Progenitor cell of endocrine pancreas (in vitro differentiated cells): ENCODE measurements at regions not wholly inside any gene's neighbourhood (a gene's known extent, or its start where the extent isn't known, plus 50 kb on each side); places are given as distances from the start of the nearest gene placed in this dataset.
A peak's percentile ranks its signal among the peaks of the same experiment; 100 is the strongest.
"Not testable (repeated sequence)": the region's sequence is repeated elsewhere in the genome, so short reads cannot be mapped to it uniquely, and the experiment has no call there.

Experiments
- DNase-seq: peaks from one replicate; pipeline ENCODE4 v3.0.0; 2021; ENCODE audit warnings: low spot score; ENCODE audit not compliant: unreplicated experiment
- H3K27ac Mint-ChIP-seq: 2 replicates; pipeline ENCODE4 v1.8.0; 2021; ENCODE audit warnings: mild to moderate bottlenecking, moderate library complexity, mixed read lengths
- H3K27me3 Mint-ChIP-seq: 2 replicates; pipeline ENCODE4 v1.8.0; 2021; ENCODE audit warnings: mixed read lengths
- H3K36me3 Mint-ChIP-seq: 2 replicates; pipeline ENCODE4 v1.8.0; 2022; ENCODE audit warnings: mixed read lengths; ENCODE audit not compliant: insufficient read depth
- H3K4me1 Mint-ChIP-seq: 2 replicates; pipeline ENCODE4 v1.8.0; 2021; ENCODE audit warnings: low read depth, mixed read lengths
- H3K4me3 Mint-ChIP-seq: 2 replicates; pipeline ENCODE4 v1.8.0; 2021; ENCODE audit warnings: low read depth, mild to moderate bottlenecking, moderate library complexity, mixed read lengths
- H3K9me3 Mint-ChIP-seq: 2 replicates; pipeline ENCODE4 v1.8.0; 2021; ENCODE audit warnings: low read depth, mixed read lengths
- TF ChIP-seq, protein P1 (sequence below): fragments of 200-600 bp; sonication (generic); IDR thresholded peaks from one replicate; pipeline ENCODE4 v1.5.0; 2021; ENCODE audit warnings: antibody characterized with exemption, mild to moderate bottlenecking; ENCODE audit not compliant: unreplicated experiment

DNA sequence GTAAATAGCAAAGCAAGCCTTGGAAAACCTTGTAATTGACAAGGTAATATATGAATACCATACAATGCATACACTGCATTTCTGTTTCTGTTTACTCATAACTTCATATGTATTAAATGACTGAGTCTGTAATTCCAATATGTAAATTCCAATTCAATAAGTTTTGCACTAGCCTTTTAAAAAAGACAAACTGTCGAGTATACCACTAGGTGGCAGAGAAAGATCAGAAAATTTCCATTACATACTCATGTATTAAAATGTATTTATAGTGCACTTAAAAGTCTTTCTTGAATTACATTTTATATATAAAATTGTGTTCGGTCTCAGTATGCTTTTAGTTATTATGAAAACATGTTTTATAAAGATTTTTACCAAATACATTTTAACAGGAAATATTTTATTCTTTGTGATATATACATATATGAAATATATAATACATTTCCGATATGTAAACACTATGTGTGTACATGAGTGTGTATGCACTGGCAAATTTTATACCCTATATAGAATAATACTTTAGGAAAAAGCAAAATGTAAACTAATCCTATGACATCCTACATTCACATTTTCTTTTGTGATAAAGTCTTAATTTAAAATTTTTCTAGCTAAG, 216.8 kb downstream of the VGLL3 start:
- no peaks in the 10 kb centered on the region for H3K9me3 Mint-ChIP-seq
- H3K36me3 Mint-ChIP-seq, result no peaks in the 10 kb centered on the region
- TF ChIP-seq, protein P1, sequence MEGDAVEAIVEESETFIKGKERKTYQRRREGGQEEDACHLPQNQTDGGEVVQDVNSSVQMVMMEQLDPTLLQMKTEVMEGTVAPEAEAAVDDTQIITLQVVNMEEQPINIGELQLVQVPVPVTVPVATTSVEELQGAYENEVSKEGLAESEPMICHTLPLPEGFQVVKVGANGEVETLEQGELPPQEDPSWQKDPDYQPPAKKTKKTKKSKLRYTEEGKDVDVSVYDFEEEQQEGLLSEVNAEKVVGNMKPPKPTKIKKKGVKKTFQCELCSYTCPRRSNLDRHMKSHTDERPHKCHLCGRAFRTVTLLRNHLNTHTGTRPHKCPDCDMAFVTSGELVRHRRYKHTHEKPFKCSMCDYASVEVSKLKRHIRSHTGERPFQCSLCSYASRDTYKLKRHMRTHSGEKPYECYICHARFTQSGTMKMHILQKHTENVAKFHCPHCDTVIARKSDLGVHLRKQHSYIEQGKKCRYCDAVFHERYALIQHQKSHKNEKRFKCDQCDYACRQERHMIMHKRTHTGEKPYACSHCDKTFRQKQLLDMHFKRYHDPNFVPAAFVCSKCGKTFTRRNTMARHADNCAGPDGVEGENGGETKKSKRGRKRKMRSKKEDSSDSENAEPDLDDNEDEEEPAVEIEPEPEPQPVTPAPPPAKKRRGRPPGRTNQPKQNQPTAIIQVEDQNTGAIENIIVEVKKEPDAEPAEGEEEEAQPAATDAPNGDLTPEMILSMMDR, result peak; percentile 79
- H3K27ac Mint-ChIP-seq, result no peak overlapping the region
- no peaks in the 10 kb centered on the region for H3K27me3 Mint-ChIP-seq
- H3K4me1 Mint-ChIP-seq, result no peaks in the 10 kb centered on the region
- no peak overlapping the region for H3K4me3 Mint-ChIP-seq
- DNase-seq, result no peak

DNA sequence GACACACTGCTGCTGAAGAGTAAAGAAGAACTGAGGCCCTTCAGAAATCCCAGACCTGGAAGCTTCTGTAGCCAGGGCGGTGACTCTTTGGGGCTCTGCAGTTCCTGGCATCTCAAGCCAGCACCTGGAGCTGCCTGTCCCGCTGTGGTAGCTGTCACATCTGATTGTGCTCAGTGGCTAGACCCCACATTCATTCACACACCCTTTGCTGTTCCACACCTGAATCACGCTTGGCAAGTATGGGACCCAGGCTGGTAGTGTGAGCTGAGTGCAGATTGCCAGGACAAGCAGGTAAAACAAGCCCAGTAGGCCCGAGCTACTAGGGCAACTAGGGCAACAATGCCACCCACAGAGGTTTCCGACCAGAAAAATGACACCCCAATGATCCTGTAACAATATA, 218.2 kb downstream of the VGLL3 start:
- Mint-ChIP-seq H3K4me1 (no peaks in the 10 kb centered on the region), H3K27me3 (no peaks in the 10 kb centered on the region), H3K9me3 (no peaks in the 10 kb centered on the region), H3K36me3 (no peaks in the 10 kb centered on the region), H3K27ac (no peak overlapping the region), H3K4me3 (no peak overlapping the region)
- no peak for DNase-seq
- TF ChIP-seq, protein P1, result no peak

DNA sequence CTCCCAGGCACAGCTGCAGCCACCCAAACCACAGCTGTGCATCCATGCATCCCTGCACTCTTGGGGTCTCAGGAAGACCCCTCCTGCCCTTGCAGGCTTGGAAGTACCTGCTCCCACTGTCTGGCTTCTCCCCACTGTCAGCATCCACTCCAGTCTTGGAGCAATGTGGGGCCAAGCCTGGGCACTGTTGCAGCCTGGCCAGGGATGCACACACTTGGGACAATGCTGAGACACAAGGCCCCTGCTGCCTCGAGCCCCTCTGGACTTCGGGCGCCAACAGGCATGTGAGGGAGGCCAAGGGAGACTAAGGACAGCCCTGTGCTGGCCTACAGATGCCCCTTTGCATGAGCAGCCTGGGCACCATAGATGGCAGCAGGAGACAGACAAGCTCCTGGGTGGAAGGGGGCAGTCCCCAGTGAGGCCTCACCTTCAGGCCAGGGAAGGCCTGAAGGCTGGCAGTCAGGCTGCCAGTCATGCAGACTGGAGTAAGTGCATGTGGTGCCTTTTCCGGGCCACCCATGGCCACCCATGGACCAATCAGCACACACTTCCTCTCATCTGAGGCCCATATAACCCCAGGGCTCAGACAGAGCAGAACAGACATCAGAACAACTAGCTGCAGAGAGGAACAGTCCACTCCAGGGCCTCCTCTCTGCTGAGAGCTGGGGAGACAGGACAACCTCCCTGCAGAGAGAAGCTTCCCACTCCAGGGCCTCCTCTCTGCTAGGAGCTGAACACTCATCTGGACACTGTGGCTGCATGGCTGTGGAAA, 219.0 kb downstream of the VGLL3 start:
- no peaks in the 10 kb centered on the region for H3K4me1 Mint-ChIP-seq
- H3K9me3 Mint-ChIP-seq, result no peaks in the 10 kb centered on the region
- H3K27me3 Mint-ChIP-seq, result no peaks in the 10 kb centered on the region
- no peaks in the 10 kb centered on the region for H3K36me3 Mint-ChIP-seq
- no peak for DNase-seq
- no peak overlapping the region for H3K4me3 Mint-ChIP-seq
- TF ChIP-seq, protein P1, result no peak
- H3K27ac Mint-ChIP-seq, result no peak overlapping the region

DNA sequence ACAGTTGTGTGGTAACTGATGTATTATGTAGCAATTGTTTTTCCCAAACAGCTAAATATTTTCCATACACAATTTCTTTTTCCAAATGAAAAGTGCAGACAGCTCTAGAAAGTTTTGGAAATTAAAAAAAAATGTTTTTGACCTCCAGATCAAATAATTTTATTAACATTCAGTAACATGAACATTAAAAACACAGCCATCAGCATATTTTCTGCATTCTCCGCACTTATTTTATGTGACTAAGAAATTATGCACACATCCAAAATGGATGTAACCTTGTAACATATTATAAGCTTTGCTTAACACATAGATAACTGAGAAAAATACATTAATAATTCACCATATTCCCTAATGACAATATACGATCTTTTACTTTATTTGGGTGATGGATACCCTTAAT, 224.6 kb downstream of the VGLL3 start:
- Mint-ChIP-seq H3K4me1 (peaks cover 3% of the 10 kb centered on the region), H3K27ac (no peak overlapping the region)
- TF ChIP-seq, protein P1, result no peak

DNA sequence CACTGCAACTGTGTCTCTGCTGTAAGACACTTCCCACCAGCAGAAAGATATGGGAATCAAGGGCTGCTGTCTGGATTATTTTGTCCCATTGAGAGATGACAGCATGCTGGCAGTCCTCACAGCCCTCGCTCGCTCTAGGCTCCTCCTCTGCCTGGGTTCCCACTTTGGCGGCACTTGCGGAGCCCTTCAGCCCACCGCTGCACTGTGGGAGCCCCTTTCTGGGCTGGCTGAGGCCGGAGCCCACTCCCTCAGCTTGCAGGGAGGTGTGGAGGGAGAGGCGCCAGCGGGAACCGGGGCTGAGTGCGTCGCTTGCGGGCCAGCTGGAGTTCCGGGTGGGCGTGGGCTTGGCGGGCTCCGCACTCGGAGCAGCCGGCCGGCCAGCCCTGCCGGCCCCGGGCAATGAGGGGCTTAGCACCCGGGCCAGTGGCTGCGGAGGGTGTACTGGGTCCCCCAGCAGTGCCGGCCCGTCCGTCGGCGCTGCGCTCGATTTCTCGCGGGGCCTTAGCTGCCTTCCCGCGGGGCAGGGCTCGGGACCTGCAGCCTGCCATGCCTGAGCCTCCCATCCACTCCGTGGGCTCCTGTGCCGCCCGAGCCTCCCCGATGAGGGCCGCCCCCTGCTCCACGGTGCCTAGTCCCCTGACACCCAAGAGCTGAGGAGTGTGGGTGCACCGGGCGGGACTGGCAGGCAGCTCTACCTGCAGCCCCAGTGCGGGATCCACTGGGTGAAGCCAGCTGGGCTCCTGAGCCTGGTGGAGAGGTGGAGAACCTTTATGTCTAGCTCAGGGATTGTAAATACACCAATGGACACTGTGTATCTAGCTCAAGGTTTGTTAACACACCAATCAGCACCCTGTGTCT, 233.4 kb downstream of the VGLL3 start:
- not testable (repeated sequence) for H3K27me3 Mint-ChIP-seq, H3K36me3 Mint-ChIP-seq, H3K27ac Mint-ChIP-seq, H3K4me1 Mint-ChIP-seq, DNase-seq, H3K9me3 Mint-ChIP-seq, H3K4me3 Mint-ChIP-seq

More for the DNA sequence above, 224.6 kb downstream of the VGLL3 start:
- no peaks in the 10 kb centered on the region for H3K27me3 Mint-ChIP-seq
- no peak overlapping the region for H3K4me3 Mint-ChIP-seq
- no peak for DNase-seq
- H3K9me3 Mint-ChIP-seq, result peaks cover 2% of the 10 kb centered on the region
- H3K36me3 Mint-ChIP-seq, result no peaks in the 10 kb centered on the region
